ENCODE measurements at regions not wholly inside any gene's neighbourhood (a gene's known extent, or its start where the extent isn't known, plus 50 kb on each side); places are given as distances from the start of the nearest gene placed in this dataset.

GRCh38 chr13:63297163-63297562 lies 1881.5 kb upstream of the PCDH20 start:
- TF ChIP-seq CTCF (IDR thresholded peaks at IDR 0.05 in 4 of 5, conservative IDR thresholded peaks at IDR 0.05 in 1 of 5) (no peak), POLR2A (IDR thresholded peaks at IDR 0.05) (no peak)

Data from gastrocnemius medialis (tissue), 4 donors.